ENCODE measurements at regions not wholly inside any gene's neighbourhood (a gene's known extent, or its start where the extent isn't known, plus 50 kb on each side); places are given as distances from the start of the nearest gene placed in this dataset.

GRCh38 chr14:44828023-44828422 is 133.7 kb downstream of the KLHL28 start:
- TF ChIP-seq POLR2A (IDR thresholded peaks at IDR 0.05), result no peak
- no peak for TF ChIP-seq CTCF (IDR thresholded peaks at IDR 0.05)

All from prostate gland (tissue), 2 donors.